ENCODE measurements at regions not wholly inside any gene's neighbourhood (a gene's known extent, or its start where the extent isn't known, plus 50 kb on each side); places are given as distances from the start of the nearest gene placed in this dataset.

- TF ChIP-seq, protein P1, sequence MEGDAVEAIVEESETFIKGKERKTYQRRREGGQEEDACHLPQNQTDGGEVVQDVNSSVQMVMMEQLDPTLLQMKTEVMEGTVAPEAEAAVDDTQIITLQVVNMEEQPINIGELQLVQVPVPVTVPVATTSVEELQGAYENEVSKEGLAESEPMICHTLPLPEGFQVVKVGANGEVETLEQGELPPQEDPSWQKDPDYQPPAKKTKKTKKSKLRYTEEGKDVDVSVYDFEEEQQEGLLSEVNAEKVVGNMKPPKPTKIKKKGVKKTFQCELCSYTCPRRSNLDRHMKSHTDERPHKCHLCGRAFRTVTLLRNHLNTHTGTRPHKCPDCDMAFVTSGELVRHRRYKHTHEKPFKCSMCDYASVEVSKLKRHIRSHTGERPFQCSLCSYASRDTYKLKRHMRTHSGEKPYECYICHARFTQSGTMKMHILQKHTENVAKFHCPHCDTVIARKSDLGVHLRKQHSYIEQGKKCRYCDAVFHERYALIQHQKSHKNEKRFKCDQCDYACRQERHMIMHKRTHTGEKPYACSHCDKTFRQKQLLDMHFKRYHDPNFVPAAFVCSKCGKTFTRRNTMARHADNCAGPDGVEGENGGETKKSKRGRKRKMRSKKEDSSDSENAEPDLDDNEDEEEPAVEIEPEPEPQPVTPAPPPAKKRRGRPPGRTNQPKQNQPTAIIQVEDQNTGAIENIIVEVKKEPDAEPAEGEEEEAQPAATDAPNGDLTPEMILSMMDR (IDR thresholded peaks at IDR 0.05) = no peak
- TF ChIP-seq POLR2A (IDR thresholded peaks at IDR 0.05) = no peak
Measured at GRCh38 chr1:173356191-173356762, 120.9 kb upstream of the PRDX6 start.
